ENCODE measurements at regions not wholly inside any gene's neighbourhood (a gene's known extent, or its start where the extent isn't known, plus 50 kb on each side); places are given as distances from the start of the nearest gene placed in this dataset.
"Not testable (repeated sequence)": the region's sequence is repeated elsewhere in the genome, so short reads cannot be mapped to it uniquely, and the experiment has no call there.

DNA sequence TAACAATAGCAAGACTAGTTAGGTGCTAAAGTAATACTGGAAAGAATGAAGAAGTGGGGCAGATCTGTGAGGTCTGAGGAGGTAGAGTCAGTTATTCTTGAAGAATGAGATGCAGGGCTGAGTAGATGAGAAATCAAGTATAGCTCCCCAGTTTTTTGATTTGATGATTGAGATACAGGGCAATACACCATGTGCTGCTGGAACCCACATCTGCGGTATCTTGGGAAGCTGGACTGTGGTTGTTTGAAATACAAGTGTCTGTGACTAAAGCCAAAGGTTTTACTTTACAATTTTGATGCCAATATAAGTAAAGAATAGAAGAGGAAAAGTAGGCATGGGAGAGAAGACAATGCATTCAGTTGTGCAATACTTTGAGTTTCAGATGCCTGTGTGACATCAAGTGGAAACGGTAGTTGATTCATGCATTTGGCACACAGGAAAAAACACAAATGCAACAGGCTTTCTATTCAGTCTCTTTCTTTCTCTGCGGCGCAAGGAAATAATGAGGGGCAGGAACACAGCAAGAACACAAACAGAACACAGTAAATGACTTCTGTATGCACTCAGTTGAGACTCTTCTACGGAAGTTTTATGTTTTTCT, 190.2 kb upstream of the SLC38A2 start:
- no peak for DNase-seq (ENCODE audit: low spot score)
- H3K4me1 ChIP-seq, result peaks cover 0 to 17% of the 10 kb centered on the region in 2 donors
- no peaks in the 10 kb centered on the region for H3K27me3 ChIP-seq
- H3K9me3 ChIP-seq, result peaks cover 5 to 26% of the 10 kb centered on the region in 2 donors
- TF ChIP-seq, protein P1, sequence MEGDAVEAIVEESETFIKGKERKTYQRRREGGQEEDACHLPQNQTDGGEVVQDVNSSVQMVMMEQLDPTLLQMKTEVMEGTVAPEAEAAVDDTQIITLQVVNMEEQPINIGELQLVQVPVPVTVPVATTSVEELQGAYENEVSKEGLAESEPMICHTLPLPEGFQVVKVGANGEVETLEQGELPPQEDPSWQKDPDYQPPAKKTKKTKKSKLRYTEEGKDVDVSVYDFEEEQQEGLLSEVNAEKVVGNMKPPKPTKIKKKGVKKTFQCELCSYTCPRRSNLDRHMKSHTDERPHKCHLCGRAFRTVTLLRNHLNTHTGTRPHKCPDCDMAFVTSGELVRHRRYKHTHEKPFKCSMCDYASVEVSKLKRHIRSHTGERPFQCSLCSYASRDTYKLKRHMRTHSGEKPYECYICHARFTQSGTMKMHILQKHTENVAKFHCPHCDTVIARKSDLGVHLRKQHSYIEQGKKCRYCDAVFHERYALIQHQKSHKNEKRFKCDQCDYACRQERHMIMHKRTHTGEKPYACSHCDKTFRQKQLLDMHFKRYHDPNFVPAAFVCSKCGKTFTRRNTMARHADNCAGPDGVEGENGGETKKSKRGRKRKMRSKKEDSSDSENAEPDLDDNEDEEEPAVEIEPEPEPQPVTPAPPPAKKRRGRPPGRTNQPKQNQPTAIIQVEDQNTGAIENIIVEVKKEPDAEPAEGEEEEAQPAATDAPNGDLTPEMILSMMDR (IDR thresholded peaks at IDR 0.05), result no peak
- H3K27ac ChIP-seq, result no peak overlapping the region
- no peaks in the 10 kb centered on the region for H3K36me3 ChIP-seq
- no peak overlapping the region for H3K4me3 ChIP-seq

DNA sequence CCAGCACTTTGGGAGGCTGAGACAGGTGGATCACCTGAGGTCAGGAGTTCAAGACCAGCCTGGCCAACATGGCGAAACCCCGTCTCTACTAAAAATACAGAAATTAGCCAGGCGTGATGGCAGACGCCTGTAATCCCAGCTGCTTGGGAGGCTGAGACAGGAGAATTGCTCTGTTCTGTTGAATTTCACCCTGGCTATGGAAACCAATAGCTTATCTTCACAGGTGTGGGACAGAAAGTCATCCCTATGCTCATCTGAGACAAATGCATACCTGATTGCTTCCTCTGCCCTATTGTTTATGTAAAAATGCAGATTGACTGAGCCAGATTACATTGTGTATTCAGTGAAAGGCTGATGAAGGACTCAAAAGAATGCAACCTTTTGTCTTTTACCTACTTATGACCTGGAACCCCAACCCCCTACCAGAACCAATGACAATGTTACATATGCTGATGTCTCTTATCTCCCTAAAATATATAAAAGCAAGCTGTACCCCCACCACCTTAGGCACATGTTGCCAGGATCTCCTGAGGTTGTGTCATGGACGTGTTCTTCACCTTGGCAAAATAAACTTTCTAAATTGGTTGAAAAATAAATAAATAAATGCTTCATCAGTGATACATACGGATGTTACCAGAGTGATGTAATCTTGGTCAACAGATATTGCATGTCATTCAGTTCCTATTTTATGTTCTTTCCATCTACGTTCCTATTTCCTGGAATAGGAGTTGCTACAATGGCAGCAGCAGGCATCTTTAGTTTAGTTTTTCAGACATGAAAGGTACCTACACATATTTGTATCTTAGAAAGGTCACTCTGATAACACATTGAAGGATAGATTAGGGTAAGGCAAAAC, 189.4 kb upstream of the SLC38A2 start:
- not testable (repeated sequence) for H3K27ac ChIP-seq; DNase-seq (ENCODE audit: low spot score); H3K4me3 ChIP-seq; H3K36me3 ChIP-seq; H3K27me3 ChIP-seq
- H3K4me1 ChIP-seq, result peaks cover 0 to 17% of the 10 kb centered on the region in 2 donors
- peaks cover 5 to 18% of the 10 kb centered on the region in 2 donors for H3K9me3 ChIP-seq

DNA sequence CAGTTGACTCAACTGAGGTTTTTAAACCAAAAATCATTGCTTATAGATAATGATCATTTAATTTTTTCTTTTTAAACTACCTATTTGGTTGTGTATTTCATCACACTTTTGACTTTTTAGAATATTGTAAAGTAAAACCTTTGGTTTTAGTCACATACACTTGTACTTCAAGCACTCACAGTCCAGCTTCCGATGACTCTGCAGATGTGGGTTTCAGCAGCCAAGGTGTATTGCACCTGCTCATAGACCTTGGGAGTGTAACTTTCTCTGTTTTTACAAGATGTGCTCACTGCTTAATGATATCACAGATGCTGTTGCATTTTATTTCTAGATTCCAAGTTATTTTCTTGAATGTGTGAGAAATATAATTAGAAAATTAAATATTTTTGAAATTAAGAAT, 188.3 kb upstream of the SLC38A2 start:
- H3K4me3 ChIP-seq, result no peak overlapping the region
- no peaks in the 10 kb centered on the region for H3K27me3 ChIP-seq
- TF ChIP-seq, protein P1 (IDR thresholded peaks at IDR 0.05), result no peak
- H3K27ac ChIP-seq, result no peak overlapping the region
- peaks cover 0 to 17% of the 10 kb centered on the region in 2 donors for H3K4me1 ChIP-seq
- H3K36me3 ChIP-seq, result no peaks in the 10 kb centered on the region
- no peak for DNase-seq (ENCODE audit: low spot score)
- peaks cover 5 to 15% of the 10 kb centered on the region in 2 donors for H3K9me3 ChIP-seq

DNA sequence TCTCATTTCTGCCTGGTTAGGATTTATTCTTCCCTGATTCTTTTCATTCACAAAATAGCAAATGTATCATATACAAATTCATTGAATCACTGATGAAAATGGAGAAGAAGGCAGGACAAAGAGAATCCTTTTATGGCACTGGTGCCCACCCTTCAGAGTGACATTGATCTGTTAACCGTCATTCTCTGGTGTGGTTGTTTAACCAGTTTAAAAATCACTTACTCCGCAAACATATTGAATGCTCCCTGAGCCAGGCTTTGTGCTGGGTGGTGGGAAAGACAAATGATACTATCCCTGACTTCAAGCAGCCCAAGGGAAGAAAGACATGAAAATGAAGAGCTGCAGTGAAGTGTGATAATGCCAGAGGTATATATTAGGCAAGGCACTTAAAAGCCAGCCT, 187.5 kb upstream of the SLC38A2 start:
- peaks cover 0 to 25% of the 10 kb centered on the region in 2 donors for H3K4me1 ChIP-seq

DNA sequence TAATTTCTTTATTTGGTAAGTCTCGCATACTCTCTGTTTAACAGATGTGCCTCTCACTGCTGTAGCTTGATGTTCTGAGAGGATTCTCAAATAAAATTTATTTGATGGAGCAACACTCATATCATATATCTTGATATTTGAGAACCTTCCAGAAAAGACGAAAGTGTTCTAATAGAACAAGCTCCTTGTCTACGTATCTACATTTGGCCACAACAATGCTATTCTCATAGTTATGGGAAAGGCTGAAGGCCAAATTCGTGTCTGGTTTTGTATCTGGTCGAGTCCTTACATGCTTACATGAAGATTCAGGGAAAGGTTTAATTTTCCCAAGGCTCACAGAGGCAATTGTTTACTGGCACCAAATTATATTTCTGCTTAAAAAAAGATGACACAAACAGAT, 186.7 kb upstream of the SLC38A2 start:
- peaks cover 0 to 28% of the 10 kb centered on the region in 2 donors for H3K4me1 ChIP-seq
- peak overlapping the region in 1 of 2 donors; percentile 85 for H3K27ac ChIP-seq
- peaks cover under 1 to 3% of the 10 kb centered on the region in 2 donors for H3K9me3 ChIP-seq
- no peaks in the 10 kb centered on the region for H3K36me3 ChIP-seq
- DNase-seq (ENCODE audit: low spot score), result no peak
- no peaks in the 10 kb centered on the region for H3K27me3 ChIP-seq
- H3K4me3 ChIP-seq, result no peak overlapping the region
- TF ChIP-seq, protein P1 (IDR thresholded peaks at IDR 0.05), result no peak

More for the DNA sequence above, 187.5 kb upstream of the SLC38A2 start:
- no peak overlapping the region for H3K4me3 ChIP-seq
- no peak for DNase-seq (ENCODE audit: low spot score)
- TF ChIP-seq, protein P1 (IDR thresholded peaks at IDR 0.05), result no peak
- H3K9me3 ChIP-seq, result peaks cover 5 to 10% of the 10 kb centered on the region in 2 donors
- H3K27ac ChIP-seq, result no peak overlapping the region
- no peaks in the 10 kb centered on the region for H3K27me3 ChIP-seq
- H3K36me3 ChIP-seq, result no peaks in the 10 kb centered on the region

DNA sequence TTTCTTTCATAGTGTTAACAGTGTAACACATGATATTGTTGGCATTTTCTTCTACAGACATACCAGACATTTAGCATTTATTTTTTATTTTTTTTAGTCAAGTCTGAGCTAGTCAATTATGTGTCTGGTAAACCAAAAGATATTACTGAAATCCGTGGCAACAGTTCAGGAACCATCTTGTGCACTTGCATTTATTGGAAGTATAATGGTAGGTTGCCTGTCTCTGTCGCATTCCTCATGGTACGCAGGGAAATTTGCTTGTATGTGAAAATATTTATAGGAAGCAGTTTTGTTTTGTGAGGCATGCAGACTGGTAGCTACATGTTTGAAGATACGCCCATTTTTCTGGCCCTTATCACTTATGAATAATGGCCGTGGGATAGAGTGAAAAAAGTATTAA, 186.1 kb upstream of the SLC38A2 start:
- H3K36me3 ChIP-seq, result no peaks in the 10 kb centered on the region
- no peaks in the 10 kb centered on the region for H3K27me3 ChIP-seq
- peak overlapping the region in 1 of 2 donors; percentile 85 for H3K27ac ChIP-seq
- no peaks in the 10 kb centered on the region for H3K9me3 ChIP-seq
- TF ChIP-seq, protein P1 (IDR thresholded peaks at IDR 0.05), result no peak
- no peak overlapping the region for H3K4me3 ChIP-seq
- no peak for DNase-seq (ENCODE audit: low spot score)
- peaks cover 0 to 28% of the 10 kb centered on the region in 2 donors for H3K4me1 ChIP-seq

Data from right atrium auricular region (tissue), 2 donors.